ENCODE measurements at regions not wholly inside any gene's neighbourhood (a gene's known extent, or its start where the extent isn't known, plus 50 kb on each side); places are given as distances from the start of the nearest gene placed in this dataset.
"Not testable (repeated sequence)": the region's sequence is repeated elsewhere in the genome, so short reads cannot be mapped to it uniquely, and the experiment has no call there.

- peak overlapping the region; percentile 26 for H3K27ac ChIP-seq
- TF ChIP-seq ZFX (IDR thresholded peaks at IDR 0.05; ENCODE audit: borderline replicate concordance): no peak
- TF ChIP-seq, protein P1, sequence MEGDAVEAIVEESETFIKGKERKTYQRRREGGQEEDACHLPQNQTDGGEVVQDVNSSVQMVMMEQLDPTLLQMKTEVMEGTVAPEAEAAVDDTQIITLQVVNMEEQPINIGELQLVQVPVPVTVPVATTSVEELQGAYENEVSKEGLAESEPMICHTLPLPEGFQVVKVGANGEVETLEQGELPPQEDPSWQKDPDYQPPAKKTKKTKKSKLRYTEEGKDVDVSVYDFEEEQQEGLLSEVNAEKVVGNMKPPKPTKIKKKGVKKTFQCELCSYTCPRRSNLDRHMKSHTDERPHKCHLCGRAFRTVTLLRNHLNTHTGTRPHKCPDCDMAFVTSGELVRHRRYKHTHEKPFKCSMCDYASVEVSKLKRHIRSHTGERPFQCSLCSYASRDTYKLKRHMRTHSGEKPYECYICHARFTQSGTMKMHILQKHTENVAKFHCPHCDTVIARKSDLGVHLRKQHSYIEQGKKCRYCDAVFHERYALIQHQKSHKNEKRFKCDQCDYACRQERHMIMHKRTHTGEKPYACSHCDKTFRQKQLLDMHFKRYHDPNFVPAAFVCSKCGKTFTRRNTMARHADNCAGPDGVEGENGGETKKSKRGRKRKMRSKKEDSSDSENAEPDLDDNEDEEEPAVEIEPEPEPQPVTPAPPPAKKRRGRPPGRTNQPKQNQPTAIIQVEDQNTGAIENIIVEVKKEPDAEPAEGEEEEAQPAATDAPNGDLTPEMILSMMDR (IDR thresholded peaks at IDR 0.05): peak; percentile 21
Measured at GRCh38 chr7:127478024-127478355, 85.5 kb upstream of the ZNF800 start.

DNA sequence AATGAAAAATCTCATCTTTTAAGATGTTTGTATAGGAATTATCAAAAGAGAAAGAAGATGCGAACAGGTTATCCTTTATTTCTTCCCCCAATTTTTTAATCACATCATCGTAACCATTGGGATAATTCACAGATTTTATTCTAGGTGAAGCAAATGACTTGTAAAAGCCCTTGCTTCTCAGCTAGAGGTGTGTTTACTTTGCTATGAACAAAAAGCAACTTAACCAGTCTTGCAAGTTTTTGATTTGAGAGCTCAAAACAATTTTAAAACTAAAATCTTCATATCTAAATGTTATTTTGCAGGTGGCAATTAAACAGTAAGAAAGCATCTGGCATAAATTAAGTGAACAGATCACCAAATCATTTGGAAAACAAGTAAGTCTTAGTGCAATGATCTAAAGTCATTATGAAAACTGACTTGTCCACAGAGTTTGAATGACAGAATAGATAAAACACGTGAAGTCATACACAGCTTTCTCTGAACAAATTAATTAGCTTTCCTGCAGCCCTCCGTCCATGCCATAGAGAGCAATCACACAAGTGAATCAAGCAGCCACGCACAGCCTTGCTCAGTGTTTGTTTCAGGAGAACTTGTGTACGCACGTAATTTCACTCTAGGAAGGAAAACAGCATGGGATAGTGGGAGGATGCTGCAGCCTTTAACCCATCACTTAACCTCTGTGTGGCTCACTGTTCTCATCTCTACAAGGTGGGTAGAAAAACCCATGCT lies 85.0 kb upstream of the ZNF800 start:
- peak overlapping the region; percentile 26 for H3K27ac ChIP-seq
- no peak for TF ChIP-seq ZFX (IDR thresholded peaks at IDR 0.05; ENCODE audit: borderline replicate concordance)
- TF ChIP-seq, protein P1 (IDR thresholded peaks at IDR 0.05): no peak

- H3K27ac ChIP-seq: peak overlapping the region; percentile 26
- TF ChIP-seq, protein P1 (IDR thresholded peaks at IDR 0.05): no peak
Measured at GRCh38 chr7:127476618-127477017, 84.1 kb upstream of the ZNF800 start.

GRCh38 chr7:127474457-127474856 lies 81.9 kb upstream of the ZNF800 start:
- no peak overlapping the region for H3K27ac ChIP-seq
- TF ChIP-seq, protein P1 (IDR thresholded peaks at IDR 0.05): no peak
- no peak for TF ChIP-seq ZFX (IDR thresholded peaks at IDR 0.05; ENCODE audit: borderline replicate concordance)

GRCh38 chr7:127473409-127473808 lies 80.9 kb upstream of the ZNF800 start:
- H3K27ac ChIP-seq: no peak overlapping the region
- TF ChIP-seq, protein P1 (IDR thresholded peaks at IDR 0.05): no peak
- no peak for TF ChIP-seq ZFX (IDR thresholded peaks at IDR 0.05; ENCODE audit: borderline replicate concordance)

- H3K27ac ChIP-seq: no peak overlapping the region
- no peak for TF ChIP-seq ZFX (IDR thresholded peaks at IDR 0.05; ENCODE audit: borderline replicate concordance)
- TF ChIP-seq, protein P1 (IDR thresholded peaks at IDR 0.05): no peak
Measured at GRCh38 chr7:127460077-127460476, 67.6 kb upstream of the ZNF800 start.

- H3K27ac ChIP-seq: not testable (repeated sequence)
Measured at GRCh38 chr7:127451258-127451657, 58.8 kb upstream of the ZNF800 start.

- TF ChIP-seq, protein P1 (IDR thresholded peaks at IDR 0.05): no peak
- no peak for TF ChIP-seq ZFX (IDR thresholded peaks at IDR 0.05; ENCODE audit: borderline replicate concordance)
- H3K27ac ChIP-seq: no peak overlapping the region
Measured at GRCh38 chr7:127448566-127448965, 56.1 kb upstream of the ZNF800 start.

Data from 22Rv1 (cell line).